ENCODE measurements at regions not wholly inside any gene's neighbourhood (a gene's known extent, or its start where the extent isn't known, plus 50 kb on each side); places are given as distances from the start of the nearest gene placed in this dataset.
"Not testable (repeated sequence)": the region's sequence is repeated elsewhere in the genome, so short reads cannot be mapped to it uniquely, and the experiment has no call there.

GRCh38 chr13:110821837-110822668 is 92.8 kb downstream of the ANKRD10 start:
- TF ChIP-seq, protein P1, sequence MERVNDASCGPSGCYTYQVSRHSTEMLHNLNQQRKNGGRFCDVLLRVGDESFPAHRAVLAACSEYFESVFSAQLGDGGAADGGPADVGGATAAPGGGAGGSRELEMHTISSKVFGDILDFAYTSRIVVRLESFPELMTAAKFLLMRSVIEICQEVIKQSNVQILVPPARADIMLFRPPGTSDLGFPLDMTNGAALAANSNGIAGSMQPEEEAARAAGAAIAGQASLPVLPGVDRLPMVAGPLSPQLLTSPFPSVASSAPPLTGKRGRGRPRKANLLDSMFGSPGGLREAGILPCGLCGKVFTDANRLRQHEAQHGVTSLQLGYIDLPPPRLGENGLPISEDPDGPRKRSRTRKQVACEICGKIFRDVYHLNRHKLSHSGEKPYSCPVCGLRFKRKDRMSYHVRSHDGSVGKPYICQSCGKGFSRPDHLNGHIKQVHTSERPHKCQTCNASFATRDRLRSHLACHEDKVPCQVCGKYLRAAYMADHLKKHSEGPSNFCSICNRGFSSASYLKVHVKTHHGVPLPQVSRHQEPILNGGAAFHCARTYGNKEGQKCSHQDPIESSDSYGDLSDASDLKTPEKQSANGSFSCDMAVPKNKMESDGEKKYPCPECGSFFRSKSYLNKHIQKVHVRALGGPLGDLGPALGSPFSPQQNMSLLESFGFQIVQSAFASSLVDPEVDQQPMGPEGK (CRISPR knock-in tag; IDR thresholded peaks at IDR 0.05; ENCODE audit: borderline replicate concordance), result not testable (repeated sequence)
- TF ChIP-seq TSHZ2 (CRISPR knock-in tag; IDR thresholded peaks at IDR 0.05); ESRRG (CRISPR knock-in tag; IDR thresholded peaks at IDR 0.05); RARB (CRISPR knock-in tag; IDR thresholded peaks at IDR 0.05); TOX (CRISPR knock-in tag; IDR thresholded peaks at IDR 0.05; ENCODE audit: borderline replicate concordance); TCF4 (CRISPR knock-in tag; IDR thresholded peaks at IDR 0.05; ENCODE audit: borderline replicate concordance); ZNF70 (CRISPR knock-in tag; IDR thresholded peaks at IDR 0.05); ZFP30 (CRISPR knock-in tag; IDR thresholded peaks at IDR 0.05); ZNF8 (CRISPR knock-in tag; IDR thresholded peaks at IDR 0.05); BACH2 (CRISPR knock-in tag; IDR thresholded peaks at IDR 0.05; ENCODE audit: borderline replicate concordance); OSR1 (CRISPR knock-in tag; IDR thresholded peaks at IDR 0.05): not testable (repeated sequence)
- TF ChIP-seq, protein P2, sequence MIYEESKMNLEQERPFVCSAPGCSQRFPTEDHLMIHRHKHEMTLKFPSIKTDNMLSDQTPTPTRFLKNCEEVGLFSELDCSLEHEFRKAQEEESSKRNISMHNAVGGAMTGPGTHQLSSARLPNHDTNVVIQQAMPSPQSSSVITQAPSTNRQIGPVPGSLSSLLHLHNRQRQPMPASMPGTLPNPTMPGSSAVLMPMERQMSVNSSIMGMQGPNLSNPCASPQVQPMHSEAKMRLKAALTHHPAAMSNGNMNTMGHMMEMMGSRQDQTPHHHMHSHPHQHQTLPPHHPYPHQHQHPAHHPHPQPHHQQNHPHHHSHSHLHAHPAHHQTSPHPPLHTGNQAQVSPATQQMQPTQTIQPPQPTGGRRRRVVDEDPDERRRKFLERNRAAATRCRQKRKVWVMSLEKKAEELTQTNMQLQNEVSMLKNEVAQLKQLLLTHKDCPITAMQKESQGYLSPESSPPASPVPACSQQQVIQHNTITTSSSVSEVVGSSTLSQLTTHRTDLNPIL (CRISPR knock-in tag; IDR thresholded peaks at IDR 0.05; ENCODE audit: low read depth), result not testable (repeated sequence)
- TF ChIP-seq, protein P3, sequence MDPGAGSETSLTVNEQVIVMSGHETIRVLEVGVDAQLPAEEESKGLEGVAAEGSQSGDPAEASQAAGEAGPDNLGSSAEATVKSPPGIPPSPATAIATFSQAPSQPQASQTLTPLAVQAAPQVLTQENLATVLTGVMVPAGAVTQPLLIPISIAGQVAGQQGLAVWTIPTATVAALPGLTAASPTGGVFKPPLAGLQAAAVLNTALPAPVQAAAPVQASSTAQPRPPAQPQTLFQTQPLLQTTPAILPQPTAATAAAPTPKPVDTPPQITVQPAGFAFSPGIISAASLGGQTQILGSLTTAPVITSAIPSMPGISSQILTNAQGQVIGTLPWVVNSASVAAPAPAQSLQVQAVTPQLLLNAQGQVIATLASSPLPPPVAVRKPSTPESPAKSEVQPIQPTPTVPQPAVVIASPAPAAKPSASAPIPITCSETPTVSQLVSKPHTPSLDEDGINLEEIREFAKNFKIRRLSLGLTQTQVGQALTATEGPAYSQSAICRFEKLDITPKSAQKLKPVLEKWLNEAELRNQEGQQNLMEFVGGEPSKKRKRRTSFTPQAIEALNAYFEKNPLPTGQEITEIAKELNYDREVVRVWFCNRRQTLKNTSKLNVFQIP (CRISPR knock-in tag; IDR thresholded peaks at IDR 0.05; ENCODE audit: borderline replicate concordance, low read depth), result not testable (repeated sequence)
